ENCODE measurements at regions not wholly inside any gene's neighbourhood (a gene's known extent, or its start where the extent isn't known, plus 50 kb on each side); places are given as distances from the start of the nearest gene placed in this dataset.

GRCh38 chr13:48181482-48182145 is 51.4 kb upstream of the ITM2B start:
- TF ChIP-seq CTCF (IDR thresholded peaks at IDR 0.05) (no peak), POLR2A (IDR thresholded peaks at IDR 0.05) (no peak)
- H3K4me1 ChIP-seq: peaks cover 0 to 3% (median 0%) of the 10 kb centered on the region in 4 donors
- H3K4me3 ChIP-seq: no peak overlapping the region
- H3K27ac ChIP-seq: peak overlapping the region in 1 of 4 donors; percentile 27
- no peak for DNase-seq
- H3K27me3 ChIP-seq: no peaks in the 10 kb centered on the region
- no peaks in the 10 kb centered on the region for H3K9me3 ChIP-seq
- no peaks in the 10 kb centered on the region for H3K36me3 ChIP-seq

- Histone ChIP-seq H3K9me3 (no peaks in the 10 kb centered on the region), H3K4me3 (no peak overlapping the region), H3K36me3 (no peaks in the 10 kb centered on the region), H3K27ac (no peak overlapping the region), H3K27me3 (no peaks in the 10 kb centered on the region), H3K4me1 (no peaks in the 10 kb centered on the region)
- DNase-seq: no peak
- TF ChIP-seq CTCF (IDR thresholded peaks at IDR 0.05) (no peak), POLR2A (IDR thresholded peaks at IDR 0.05) (no peak)
Observed at GRCh38 chr13:48178126-48178525, 54.9 kb upstream of the ITM2B start.

- TF ChIP-seq CTCF (IDR thresholded peaks at IDR 0.05) (no peak), POLR2A (IDR thresholded peaks at IDR 0.05) (no peak)
- Histone ChIP-seq H3K4me3 (no peak overlapping the region), H3K27me3 (no peaks in the 10 kb centered on the region), H3K9me3 (no peaks in the 10 kb centered on the region), H3K27ac (no peak overlapping the region), H3K36me3 (no peaks in the 10 kb centered on the region), H3K4me1 (no peaks in the 10 kb centered on the region)
- DNase-seq: no peak
Observed at GRCh38 chr13:48176781-48177180, 56.2 kb upstream of the ITM2B start.

- no peak for DNase-seq
Observed at GRCh38 chr13:48175185-48175584, 57.8 kb upstream of the ITM2B start.

GRCh38 chr13:48167866-48168265 is 65.1 kb upstream of the ITM2B start:
- no peak overlapping the region for H3K4me3 ChIP-seq
- no peaks in the 10 kb centered on the region for H3K9me3 ChIP-seq
- H3K36me3 ChIP-seq: no peaks in the 10 kb centered on the region
- H3K27me3 ChIP-seq: no peaks in the 10 kb centered on the region
- no peak for TF ChIP-seq POLR2A (IDR thresholded peaks at IDR 0.05)
- no peak for TF ChIP-seq CTCF (IDR thresholded peaks at IDR 0.05)
- H3K4me1 ChIP-seq: no peaks in the 10 kb centered on the region
- DNase-seq: no peak
- no peak overlapping the region for H3K27ac ChIP-seq

More at GRCh38 chr13:48175185-48175584, 57.8 kb upstream of the ITM2B start:
- H3K4me3 ChIP-seq: no peak overlapping the region
- H3K4me1 ChIP-seq: no peaks in the 10 kb centered on the region
- no peak overlapping the region for H3K27ac ChIP-seq
- H3K36me3 ChIP-seq: no peaks in the 10 kb centered on the region
- no peaks in the 10 kb centered on the region for H3K27me3 ChIP-seq
- TF ChIP-seq POLR2A (IDR thresholded peaks at IDR 0.05): no peak
- no peak for TF ChIP-seq CTCF (IDR thresholded peaks at IDR 0.05)
- H3K9me3 ChIP-seq: no peaks in the 10 kb centered on the region

GRCh38 chr13:48165727-48166126 is 67.3 kb upstream of the ITM2B start:
- H3K27me3 ChIP-seq: no peaks in the 10 kb centered on the region
- H3K27ac ChIP-seq: no peak overlapping the region
- no peaks in the 10 kb centered on the region for H3K4me1 ChIP-seq
- no peak overlapping the region for H3K4me3 ChIP-seq
- H3K9me3 ChIP-seq: no peaks in the 10 kb centered on the region
- DNase-seq: no peak
- TF ChIP-seq POLR2A (IDR thresholded peaks at IDR 0.05): no peak
- no peak for TF ChIP-seq CTCF (IDR thresholded peaks at IDR 0.05)
- H3K36me3 ChIP-seq: no peaks in the 10 kb centered on the region

Measured in Peyer's patch (tissue), 4 donors.